WTC11 (cell line): ENCODE measurements at regions not wholly inside any gene's neighbourhood (a gene's known extent, or its start where the extent isn't known, plus 50 kb on each side); places are given as distances from the start of the nearest gene placed in this dataset.

ENCODE experiments used
- ATAC-seq: fragments of 200-7000 bp; cut with Tn5 transposase; 2 replicates; pipeline ENCODE4 v1.10.0; 2021; ENCODE audit warnings: mild to moderate bottlenecking, moderate library complexity
- CTCF ChIA-PET: fragments of 300-600 bp; sonication (Branson Sonifier 250); formaldehyde crosslinking; loops from one replicate; lab custom pipeline; 2021; ENCODE audit warnings: antibody characterized with exemption; lab: Charles Lee
- POLR2A ChIA-PET: fragments of 350-600 bp; sonication (Branson Sonifier 250); formaldehyde crosslinking; loops from one replicate; lab custom pipeline; 2021; ENCODE audit warnings: antibody characterized with exemption; lab: Charles Lee
- DNase-seq: peaks from one replicate; pipeline ENCODE4 v3.0.0; 2021; ENCODE audit warnings: low spot score
- H3K27ac Mint-ChIP-seq: 2 replicates; pipeline ENCODE4 v1.8.0; 2021; ENCODE audit warnings: mixed read lengths
- H3K27me3 Mint-ChIP-seq: 2 replicates; pipeline ENCODE4 v1.8.0; 2021; ENCODE audit warnings: low read depth, mild to moderate bottlenecking, moderate library complexity, mixed read lengths
- H3K36me3 Mint-ChIP-seq: 2 replicates; pipeline ENCODE4 v1.8.0; 2021; ENCODE audit warnings: mixed read lengths
- H3K4me1 Mint-ChIP-seq: 2 replicates; pipeline ENCODE4 v1.8.0; 2022; ENCODE audit warnings: mixed read lengths
- H3K4me3 Mint-ChIP-seq: 2 replicates; pipeline ENCODE4 v1.8.0; 2021; ENCODE audit warnings: mild to moderate bottlenecking, moderate library complexity, mixed read lengths
- H3K9me3 Mint-ChIP-seq: 2 replicates; pipeline ENCODE4 v1.8.0; 2021; ENCODE audit warnings: mixed read lengths
- ATF2 ChIP-seq: sonication (generic); formaldehyde crosslinking; IDR thresholded peaks from 2 replicates; pipeline ENCODE4 v1.8.1; 2022; ENCODE audit warnings: low read depth, missing genetic modification reagents, borderline replicate concordance
- ATF6 ChIP-seq: sonication (generic); formaldehyde crosslinking; IDR thresholded peaks from 2 replicates; pipeline ENCODE4 v1.8.1; 2023; ENCODE audit warnings: mild to moderate bottlenecking, missing genetic modification reagents
- CREM ChIP-seq: sonication (generic); formaldehyde crosslinking; IDR thresholded peaks from 2 replicates; pipeline ENCODE4 v1.8.1; 2022; ENCODE audit warnings: mild to moderate bottlenecking, missing genetic modification reagents, moderate library complexity
- CTCF ChIP-seq: fragments of 200-600 bp; IDR thresholded peaks from 2 replicates; pipeline ENCODE4 v1.8.0; 2022; ENCODE audit warnings: antibody characterized with exemption
- E2F1 ChIP-seq: sonication (generic); formaldehyde crosslinking; IDR thresholded peaks from 2 replicates; pipeline ENCODE4 v1.8.0; 2022; ENCODE audit warnings: mild to moderate bottlenecking, missing genetic modification reagents
- GRHL2 ChIP-seq: fragments of 250-450 bp; sonication (Bioruptor Pico); IDR thresholded peaks from 2 replicates; pipeline ENCODE4 v1.8.0; 2022; ENCODE audit warnings: mild to moderate bottlenecking, moderate library complexity; ENCODE audit not compliant: insufficient replicate concordance, severe bottlenecking
- IRF1 ChIP-seq: sonication (generic); formaldehyde crosslinking; IDR thresholded peaks from 2 replicates; pipeline ENCODE4 v1.8.0; 2023; ENCODE audit warnings: missing genetic modification reagents
- MAX ChIP-seq: sonication (generic); formaldehyde crosslinking; IDR thresholded peaks from 2 replicates; pipeline ENCODE4 v1.8.0; 2022; ENCODE audit warnings: mild to moderate bottlenecking, missing genetic modification reagents
- MYBL2 ChIP-seq: sonication (generic); formaldehyde crosslinking; IDR thresholded peaks from 2 replicates; pipeline ENCODE4 v1.8.1; 2023; ENCODE audit warnings: mild to moderate bottlenecking, moderate library complexity, missing genetic modification reagents
- NFE2L1 ChIP-seq: sonication (generic); formaldehyde crosslinking; IDR thresholded peaks from 2 replicates; pipeline ENCODE4 v1.8.1; 2023; ENCODE audit warnings: missing genetic modification reagents
- TCF7 ChIP-seq: sonication (generic); formaldehyde crosslinking; IDR thresholded peaks from 2 replicates; pipeline ENCODE4 v1.8.0; 2022; ENCODE audit warnings: mild to moderate bottlenecking, low read depth, missing genetic modification reagents, moderate library complexity
- TEAD4 ChIP-seq: sonication (generic); formaldehyde crosslinking; IDR thresholded peaks from 2 replicates; pipeline ENCODE4 v1.8.0; 2022; ENCODE audit warnings: mild to moderate bottlenecking, missing genetic modification reagents
- ZNF121 ChIP-seq: sonication (generic); formaldehyde crosslinking; IDR thresholded peaks from 2 replicates; pipeline ENCODE4 v1.8.0; 2023; ENCODE audit warnings: missing genetic modification reagents
- ZNF281 ChIP-seq: sonication (generic); formaldehyde crosslinking; IDR thresholded peaks from 2 replicates; pipeline ENCODE4 v1.8.0; 2023; ENCODE audit warnings: mild to moderate bottlenecking, missing genetic modification reagents
- ZNF317 ChIP-seq: sonication (generic); formaldehyde crosslinking; IDR thresholded peaks from 2 replicates; pipeline ENCODE4 v1.8.1; 2023; ENCODE audit warnings: low read depth, mild to moderate bottlenecking, moderate library complexity, missing genetic modification reagents, borderline replicate concordance
- ZNF671 ChIP-seq: fragments of 250-450 bp; sonication (Bioruptor Pico); IDR thresholded peaks from 2 replicates; pipeline ENCODE4 v1.8.0; 2021; ENCODE audit warnings: mild to moderate bottlenecking

GRCh38 chr19:30132343-30133075 lies 190.5 kb downstream of the URI1 start:
- CTCF ChIA-PET: interaction anchor here (1.4 to 1.5 kb wide), 2 partner anchors 47 to 274 kb away, joined by 4 read pairs; no protein-coding TSS in a partner anchor
- Mint-ChIP-seq H3K9me3 (peaks cover 4% of the 10 kb centered on the region), H3K27ac (no peak overlapping the region), H3K4me3 (no peak overlapping the region), H3K36me3 (no peaks in the 10 kb centered on the region), H3K4me1 (peaks cover 7% of the 10 kb centered on the region), H3K27me3 (no peaks in the 10 kb centered on the region)
- TF ChIP-seq E2F1 (CRISPR knock-in tag) (no peak), CTCF (0 out of 2 replicates have a peak, but pooled peaks have one; percentile 2)
- POLR2A ChIA-PET: no interaction called here
- ATAC-seq: peak; percentile 34; the same call in 1 of the 2 replicates
- DNase-seq: no peak

- Mint-ChIP-seq H3K4me3 (no peak overlapping the region), H3K27ac (no peak overlapping the region), H3K36me3 (no peaks in the 10 kb centered on the region), H3K4me1 (peaks cover 7% of the 10 kb centered on the region), H3K27me3 (no peaks in the 10 kb centered on the region), H3K9me3 (peaks cover 4% of the 10 kb centered on the region)
- ATAC-seq (no peak), DNase-seq (no peak)
- CTCF ChIA-PET: no interaction called here
- POLR2A ChIA-PET: no interaction called here
- TF ChIP-seq ZNF121 (CRISPR knock-in tag): no peak
- no peak for TF ChIP-seq TCF7 (CRISPR knock-in tag)
- no peak for TF ChIP-seq ZNF317 (CRISPR knock-in tag)
Measured at GRCh38 chr19:30133803-30134202, 191.8 kb downstream of the URI1 start.

GRCh38 chr19:30135093-30135757 lies 193.2 kb downstream of the URI1 start:
- Mint-ChIP-seq H3K4me1 (peaks cover 7% of the 10 kb centered on the region), H3K27me3 (no peaks in the 10 kb centered on the region), H3K36me3 (no peaks in the 10 kb centered on the region), H3K27ac (no peak overlapping the region), H3K9me3 (no peaks in the 10 kb centered on the region), H3K4me3 (no peak overlapping the region)
- ATAC-seq (no peak), DNase-seq (no peak)
- ChIA-PET CTCF (interaction anchor here (1.3 kb wide), 1 partner anchor 50 kb away, joined by 3 read pairs; no protein-coding TSS in a partner anchor), POLR2A (no interaction called here)
- TF ChIP-seq ZNF671 (CRISPR knock-in tag) (no peak), CREM (CRISPR knock-in tag) (no peak), ATF6 (no peak), NFE2L1 (CRISPR knock-in tag) (no peak), GRHL2 (CRISPR knock-in tag) (no peak), ATF2 (CRISPR knock-in tag) (no peak), MAX (CRISPR knock-in tag) (no peak), MYBL2 (no peak), ZNF281 (no peak), IRF1 (CRISPR knock-in tag) (no peak), TEAD4 (CRISPR knock-in tag) (no peak)
